Retina (tissue), 1 donor: ENCODE measurements at regions not wholly inside any gene's neighbourhood (a gene's known extent, or its start where the extent isn't known, plus 50 kb on each side); places are given as distances from the start of the nearest gene placed in this dataset.
"Not testable (repeated sequence)": the region's sequence is repeated elsewhere in the genome, so short reads cannot be mapped to it uniquely, and the experiment has no call there.

Experiments
- DNase-seq: peaks from one replicate; pipeline ENCODE4 v3.0.0-alpha.2; 2016

- DNase-seq, result no peak
Measured at GRCh38 chr5:57069115-57069835, 104.6 kb upstream of the GPBP1 start.

DNA sequence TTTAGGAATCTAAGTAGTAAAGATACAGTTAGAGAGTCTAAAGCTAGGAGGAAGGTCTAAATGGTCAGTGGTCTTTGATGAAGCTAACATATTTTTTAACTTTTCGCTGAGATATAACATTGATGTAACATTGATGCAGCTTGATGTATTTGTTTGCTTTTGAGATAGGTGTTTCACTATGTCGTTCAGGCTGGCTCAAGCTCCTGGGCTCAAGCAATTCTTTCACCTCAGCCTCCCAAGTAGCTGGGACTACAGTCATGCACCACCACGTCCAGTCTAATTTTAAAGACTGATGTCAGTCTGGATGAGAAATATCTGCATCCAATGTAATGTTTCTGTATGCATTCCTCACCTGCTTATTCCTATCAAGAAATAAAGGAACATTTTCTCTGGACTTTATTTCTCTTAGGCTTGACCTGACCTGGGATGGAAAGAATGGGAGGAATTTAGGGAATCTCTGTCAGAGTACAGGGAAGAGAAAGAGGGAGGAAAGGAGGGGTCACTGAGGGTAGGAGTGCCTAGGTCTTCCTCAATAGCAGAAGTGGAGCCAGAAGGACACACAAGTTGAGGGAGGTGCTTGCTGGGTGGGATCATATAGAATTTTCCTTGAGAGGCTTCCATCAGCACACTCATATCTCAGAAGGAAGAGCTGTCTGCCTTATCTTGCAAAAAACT is 101.5 kb upstream of the GPBP1 start:
- DNase-seq, result no peak

GRCh38 chr5:57082441-57083067 is 91.3 kb upstream of the GPBP1 start:
- no peak for DNase-seq

GRCh38 chr5:57085306-57086081 is 88.4 kb upstream of the GPBP1 start:
- DNase-seq, result no peak

GRCh38 chr5:57087947-57088346 is 85.9 kb upstream of the GPBP1 start:
- DNase-seq, result not testable (repeated sequence)

GRCh38 chr5:57094753-57095683 is 78.8 kb upstream of the GPBP1 start:
- DNase-seq, result no peak

GRCh38 chr5:57097526-57097925 is 76.3 kb upstream of the GPBP1 start:
- DNase-seq, result no peak

DNA sequence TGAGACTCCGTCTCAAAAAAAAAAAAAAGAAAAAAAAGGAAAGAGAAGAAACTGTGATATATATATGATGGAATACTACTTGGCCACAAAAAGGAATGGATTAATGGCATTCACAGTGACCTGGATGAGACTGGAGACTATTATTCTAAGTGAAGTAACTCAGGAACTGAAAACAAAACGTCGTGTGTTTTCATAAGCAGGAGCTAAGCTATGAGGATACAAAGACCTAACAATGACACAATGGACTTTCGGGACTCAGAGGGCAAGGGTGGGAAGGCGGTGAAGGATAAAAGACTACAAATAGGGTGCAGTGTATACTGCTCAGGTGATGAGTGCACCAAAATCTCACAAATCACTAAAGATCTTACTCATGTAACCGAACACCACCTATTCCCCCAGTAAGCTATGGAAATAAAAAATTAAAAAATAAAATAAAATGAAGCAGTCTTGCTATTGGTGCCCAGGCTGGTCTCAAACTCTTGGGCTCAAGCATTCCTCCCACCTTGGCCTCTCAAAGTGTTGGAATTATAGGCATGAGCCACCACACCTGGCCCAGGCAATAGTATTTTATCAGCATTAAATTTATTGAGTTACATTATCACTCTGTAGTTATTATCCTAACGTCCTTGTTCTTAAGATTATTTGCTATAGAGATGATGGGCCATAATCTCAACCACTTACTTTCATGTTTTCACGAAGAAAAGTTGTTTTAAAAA is 71.5 kb upstream of the GPBP1 start:
- DNase-seq, result no peak

DNA sequence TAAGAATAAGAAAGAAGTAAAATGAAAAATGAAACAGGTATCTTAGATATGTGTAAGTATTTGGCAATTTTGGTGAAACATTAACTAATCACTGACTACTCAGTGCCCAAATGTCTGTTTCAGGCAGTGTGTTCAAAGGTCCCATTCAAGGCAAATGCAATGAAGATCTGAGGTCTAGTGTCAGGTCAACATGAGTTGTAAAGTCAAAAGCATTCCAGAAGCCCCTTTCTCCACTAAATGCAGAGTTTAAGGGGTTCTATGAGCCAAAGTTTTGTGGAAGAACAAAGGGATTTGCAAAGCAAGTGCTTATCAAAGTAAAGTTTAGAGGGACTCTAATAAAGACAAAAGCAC is 71.0 kb upstream of the GPBP1 start:
- DNase-seq, result no peak

DNA sequence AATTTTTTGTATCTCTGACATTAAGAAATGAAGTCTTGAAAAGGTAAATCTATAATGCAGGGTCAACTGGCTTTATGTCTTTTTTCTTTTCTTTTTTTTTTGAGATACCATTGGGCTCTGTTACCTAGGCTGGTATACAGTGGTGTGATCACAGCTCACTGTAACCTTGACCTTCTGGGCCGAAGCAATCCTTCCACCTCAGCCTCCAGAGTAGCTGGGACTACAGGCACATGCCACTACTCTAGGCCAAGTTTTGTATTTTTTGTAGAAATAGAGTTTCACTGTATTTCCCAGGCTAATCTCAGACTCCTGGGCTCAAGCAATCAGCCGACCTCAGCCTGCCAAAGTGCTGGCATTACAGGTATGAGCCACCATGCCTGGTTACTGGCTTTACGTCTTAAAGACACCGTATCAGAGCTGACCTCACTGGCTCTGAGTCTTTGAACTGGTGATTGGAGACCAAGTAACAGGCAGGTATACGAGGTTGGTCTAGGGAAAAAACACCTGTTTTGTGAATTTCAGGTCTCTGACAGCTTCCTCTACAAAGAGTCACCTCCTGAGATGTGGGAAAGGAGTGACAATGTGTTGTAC is 70.4 kb upstream of the GPBP1 start:
- DNase-seq, result no peak

DNA sequence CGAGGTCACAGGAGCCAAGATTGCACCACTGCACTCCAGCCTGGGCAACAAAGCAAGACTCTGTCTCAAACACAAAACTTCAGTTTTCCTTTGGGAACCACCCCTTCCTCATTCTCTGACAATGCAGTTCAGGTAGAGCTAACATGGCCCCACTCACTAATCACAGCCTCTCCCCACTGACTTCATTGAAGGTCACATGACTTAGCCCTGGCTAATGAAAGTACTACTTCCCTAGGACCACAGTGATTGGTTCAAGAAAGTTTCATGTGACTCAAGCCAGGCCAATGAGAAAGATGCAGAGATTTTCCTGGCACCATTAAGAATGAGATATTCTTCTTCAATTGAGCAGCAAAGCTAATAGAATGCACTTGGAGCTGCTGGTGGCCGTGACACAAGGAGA is 67.2 kb upstream of the GPBP1 start:
- DNase-seq, result no peak

GRCh38 chr5:57111993-57112392 is 61.9 kb upstream of the GPBP1 start:
- peak; percentile 2 for DNase-seq

- DNase-seq, result no peak
Measured at GRCh38 chr5:57113481-57113880, 60.4 kb upstream of the GPBP1 start.

- DNase-seq, result no peak
Measured at GRCh38 chr5:57117596-57117995, 56.3 kb upstream of the GPBP1 start.

- DNase-seq, result no peak
Measured at GRCh38 chr5:57119031-57119430, 54.8 kb upstream of the GPBP1 start.

- DNase-seq, result no peak
Measured at GRCh38 chr5:57124014-57124413, 49.8 kb upstream of the GPBP1 start.
